Astrocyte of the spinal cord (primary cell): ENCODE measurements at regions not wholly inside any gene's neighbourhood (a gene's known extent, or its start where the extent isn't known, plus 50 kb on each side); places are given as distances from the start of the nearest gene placed in this dataset.
"Not testable (repeated sequence)": the region's sequence is repeated elsewhere in the genome, so short reads cannot be mapped to it uniquely, and the experiment has no call there.

ENCODE experiments used
- DNase-seq: peaks from one replicate; pipeline ENCODE4 v3.0.0; 2011; ENCODE audit warnings: low read depth, low spot score
- H3K4me3 ChIP-seq: 2 replicates; pipeline ENCODE4 v1.5.1; 2011; ENCODE audit warnings: low read depth, mild to moderate bottlenecking, low read length, moderate library complexity
- in situ Hi-C: cut with HindIII; loops from 2 replicates; pipeline ENCODE4 v1.10.0; 2017; ENCODE audit warnings: low sequenced_read_pairs
- TF ChIP-seq, protein P1 (sequence below): IDR thresholded peaks from 2 replicates; pipeline ENCODE4 v1.5.1; 2012; ENCODE audit warnings: low read depth, mild to moderate bottlenecking, low read length, inconsistent platforms

DNA sequence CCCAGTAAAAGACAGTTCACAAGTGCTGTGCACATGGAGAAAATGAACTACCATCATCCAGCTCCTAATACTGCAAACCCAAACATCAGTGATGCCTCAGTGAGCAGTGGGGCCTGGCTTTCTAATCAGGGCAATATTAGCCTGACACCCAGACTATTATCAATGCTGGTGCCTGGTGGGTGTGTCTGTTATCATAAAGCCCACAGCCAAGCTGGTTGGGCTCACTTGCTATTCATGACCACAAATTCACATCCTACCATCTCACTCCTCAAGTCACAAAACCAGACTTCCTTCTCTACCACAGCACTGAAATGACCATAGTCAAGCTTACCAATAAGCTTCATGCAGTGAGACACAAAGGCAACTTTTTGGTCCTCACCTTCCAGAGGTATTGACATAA lies 180.8 kb upstream of the PLN start:
- DNase-seq: no peak
- H3K4me3 ChIP-seq: no peak overlapping the region
- in situ Hi-C loops: no loop called here
- TF ChIP-seq, protein P1, sequence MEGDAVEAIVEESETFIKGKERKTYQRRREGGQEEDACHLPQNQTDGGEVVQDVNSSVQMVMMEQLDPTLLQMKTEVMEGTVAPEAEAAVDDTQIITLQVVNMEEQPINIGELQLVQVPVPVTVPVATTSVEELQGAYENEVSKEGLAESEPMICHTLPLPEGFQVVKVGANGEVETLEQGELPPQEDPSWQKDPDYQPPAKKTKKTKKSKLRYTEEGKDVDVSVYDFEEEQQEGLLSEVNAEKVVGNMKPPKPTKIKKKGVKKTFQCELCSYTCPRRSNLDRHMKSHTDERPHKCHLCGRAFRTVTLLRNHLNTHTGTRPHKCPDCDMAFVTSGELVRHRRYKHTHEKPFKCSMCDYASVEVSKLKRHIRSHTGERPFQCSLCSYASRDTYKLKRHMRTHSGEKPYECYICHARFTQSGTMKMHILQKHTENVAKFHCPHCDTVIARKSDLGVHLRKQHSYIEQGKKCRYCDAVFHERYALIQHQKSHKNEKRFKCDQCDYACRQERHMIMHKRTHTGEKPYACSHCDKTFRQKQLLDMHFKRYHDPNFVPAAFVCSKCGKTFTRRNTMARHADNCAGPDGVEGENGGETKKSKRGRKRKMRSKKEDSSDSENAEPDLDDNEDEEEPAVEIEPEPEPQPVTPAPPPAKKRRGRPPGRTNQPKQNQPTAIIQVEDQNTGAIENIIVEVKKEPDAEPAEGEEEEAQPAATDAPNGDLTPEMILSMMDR: no peak

DNA sequence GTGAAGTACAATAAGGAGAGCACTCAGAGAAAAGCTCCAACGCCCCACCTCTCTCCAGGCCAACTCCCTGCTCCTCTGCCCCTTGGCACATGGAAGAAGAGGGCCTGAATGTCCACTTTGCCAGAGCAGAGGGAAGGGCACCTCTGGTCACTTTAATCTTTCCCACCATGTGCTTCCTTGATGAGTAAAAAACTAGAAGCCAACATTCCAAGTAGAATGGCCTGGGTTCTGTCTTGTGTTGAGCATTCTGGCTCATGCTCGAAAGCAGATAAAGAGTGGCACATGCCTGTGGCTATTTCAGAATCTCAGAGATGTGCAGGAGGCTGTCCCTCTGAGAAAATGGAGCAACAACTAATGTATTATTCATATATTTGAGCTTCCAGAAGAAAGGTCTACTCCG lies 177.4 kb upstream of the PLN start:
- TF ChIP-seq, protein P1: no peak
- H3K4me3 ChIP-seq: no peak overlapping the region
- no peak for DNase-seq
- in situ Hi-C loops: no loop called here

DNA sequence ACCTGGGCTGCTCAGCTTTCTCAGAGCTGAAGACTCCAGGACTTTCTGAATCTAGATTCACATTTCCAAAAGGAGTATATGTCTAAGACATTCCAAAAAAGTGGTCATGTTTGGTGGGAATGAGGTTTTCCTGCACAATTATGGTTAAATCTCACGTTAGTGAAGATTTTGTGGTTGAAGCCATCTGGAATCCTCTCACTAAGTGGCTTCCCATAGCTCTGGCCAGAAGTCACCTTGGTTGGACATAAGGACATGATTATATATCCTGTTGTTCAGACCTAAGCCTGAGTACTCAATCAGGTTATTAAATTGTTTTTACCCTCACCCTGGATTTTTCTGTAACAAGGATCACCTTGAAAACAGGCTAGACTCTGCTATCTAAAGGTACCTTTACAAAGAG lies 176.1 kb upstream of the PLN start:
- H3K4me3 ChIP-seq: no peak overlapping the region
- no peak for DNase-seq
- in situ Hi-C loops: no loop called here
- TF ChIP-seq, protein P1: no peak

DNA sequence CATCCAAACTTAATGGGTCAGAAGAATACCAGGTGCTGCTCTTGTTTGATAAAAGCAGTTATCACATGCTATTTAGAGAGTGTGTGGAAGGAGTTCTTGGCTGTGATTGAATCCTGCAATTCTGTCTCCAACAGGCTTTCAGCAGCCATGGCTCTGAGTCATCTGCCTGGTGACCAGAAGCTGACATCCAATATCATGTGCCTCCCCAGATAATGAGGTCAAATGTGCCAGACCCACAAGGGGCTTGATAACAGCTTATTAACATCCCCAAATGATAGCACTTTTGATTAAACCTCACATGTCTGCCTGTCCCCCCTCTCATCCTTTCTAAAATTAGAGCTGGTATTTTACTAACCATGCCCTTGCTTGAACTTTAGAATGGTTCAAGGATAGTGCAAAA lies 175.7 kb upstream of the PLN start:
- in situ Hi-C loops: no loop called here
- TF ChIP-seq, protein P1: no peak
- no peak overlapping the region for H3K4me3 ChIP-seq
- peak; percentile 25 for DNase-seq

DNA sequence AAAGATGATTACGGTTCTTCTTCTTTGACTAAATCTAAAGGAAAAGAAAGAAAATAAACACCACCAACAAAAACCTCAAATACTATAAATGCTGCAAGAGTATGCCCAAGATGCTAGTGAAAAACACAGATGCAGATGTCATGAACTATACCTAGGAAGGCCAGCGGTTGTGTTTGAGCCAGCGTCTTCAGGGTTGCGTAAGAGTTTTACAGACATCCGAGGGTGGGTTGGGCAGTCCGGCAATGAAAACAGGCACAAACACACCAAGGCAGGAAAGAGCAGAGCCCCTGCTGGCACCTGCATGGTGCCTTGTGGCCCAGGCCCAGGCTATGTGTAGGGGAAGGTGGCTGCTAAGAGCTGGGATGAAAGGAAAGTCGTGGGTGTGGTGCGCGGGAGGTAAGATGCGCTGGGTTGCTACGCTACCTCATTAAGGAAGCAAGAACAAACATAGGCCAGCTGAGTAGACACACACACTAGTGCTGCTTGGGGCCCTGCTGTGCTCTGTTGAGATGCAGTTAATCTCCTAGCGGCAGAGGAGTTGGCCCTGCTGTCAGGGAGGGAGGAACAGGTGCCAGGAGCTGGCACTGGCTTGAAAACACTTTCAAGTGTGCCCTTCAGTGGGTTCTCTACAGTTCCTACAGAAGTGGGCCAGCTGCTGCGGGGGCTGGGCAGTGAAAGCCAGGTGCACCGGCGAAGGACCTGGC lies 170.2 kb upstream of the PLN start:
- in situ Hi-C loops: no loop called here

DNA sequence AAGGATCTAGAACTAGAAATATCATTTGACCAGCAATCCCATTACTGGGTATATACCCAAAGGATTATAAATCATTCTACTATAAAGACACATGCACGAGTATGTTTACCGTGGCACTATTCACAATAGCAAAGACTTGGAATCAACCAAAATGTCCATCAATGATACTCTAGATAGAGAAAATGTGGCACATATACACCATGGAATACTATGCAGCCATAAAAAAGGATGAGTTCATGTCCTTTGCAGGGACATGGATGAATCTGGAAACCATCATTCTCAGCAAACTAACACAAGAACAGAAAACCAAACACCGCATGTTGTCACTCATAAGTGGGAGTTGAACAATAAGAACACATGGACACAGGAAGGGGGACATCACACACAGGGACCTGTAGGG lies 167.5 kb upstream of the PLN start:
- DNase-seq, in situ Hi-C loops, H3K4me3 ChIP-seq: not testable (repeated sequence)

More for the DNA sequence above, 170.2 kb upstream of the PLN start:
- no peak overlapping the region for H3K4me3 ChIP-seq
- TF ChIP-seq, protein P1: no peak
- DNase-seq: no peak

DNA sequence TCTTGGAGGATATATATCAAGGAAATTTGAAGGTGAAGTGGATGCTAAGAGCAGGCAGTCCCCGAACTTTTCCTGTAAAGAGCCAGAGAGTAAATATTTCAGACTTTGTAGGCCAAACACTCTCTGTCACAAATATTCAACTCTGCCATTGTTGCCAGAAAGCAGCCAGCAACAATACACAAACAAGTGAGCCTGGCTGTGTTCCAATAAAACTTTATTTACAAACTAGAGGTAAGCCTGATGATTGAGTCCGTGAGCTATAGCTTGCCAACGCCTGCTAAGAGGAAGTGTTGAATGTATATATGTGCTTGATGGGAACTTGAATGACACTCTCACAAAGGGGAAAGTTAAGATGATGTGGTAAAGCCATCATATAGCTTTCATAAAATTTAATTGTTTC lies 166.0 kb upstream of the PLN start:
- no peak overlapping the region for H3K4me3 ChIP-seq
- DNase-seq: no peak
- TF ChIP-seq, protein P1: no peak
- in situ Hi-C loops: no loop called here
